B cell (primary cell): ENCODE measurements at regions not wholly inside any gene's neighbourhood (a gene's known extent, or its start where the extent isn't known, plus 50 kb on each side); places are given as distances from the start of the nearest gene placed in this dataset.

ENCODE experiments used
- ATAC-seq: fragments of 200-7000 bp; cut with Tn5 transposase; one replicate; pipeline ENCODE4 v1.10.0; 2021; ENCODE audit warnings: low read depth, mild to moderate bottlenecking, moderate number of reproducible peaks, moderate library complexity
- CTCF ChIA-PET: fragments of 350-600 bp; sonication (Branson Sonifier 250); formaldehyde crosslinking; loops from one replicate; lab custom pipeline; 2021; ENCODE audit warnings: antibody characterized with exemption, inconsistent platforms; lab: Charles Lee
- POLR2A ChIA-PET: fragments of 350-600 bp; sonication (Branson Sonifier 250); formaldehyde crosslinking; loops from one replicate; lab custom pipeline; 2021; ENCODE audit warnings: antibody characterized with exemption; lab: Charles Lee
- DNase-seq: peaks from one replicate; pipeline ENCODE4 v3.0.0; 2013
- H2AFZ ChIP-seq: 2 replicates; pipeline ENCODE4 v1.6.1; 2012; ENCODE audit warnings: mild to moderate bottlenecking, low read depth, low read length; ENCODE audit not compliant: insufficient read depth, poor library complexity, severe bottlenecking
- H3K27ac ChIP-seq, 2 donors: 1 replicate in 1 of 2; 2 replicates in 1 of 2; pipeline ENCODE4 v1.5.1; 2012 to 2013; ENCODE audit warnings: low read length in 2 of 2, mild to moderate bottlenecking in 2 of 2, moderate library complexity in 1 of 2
- H3K27me3 ChIP-seq, 4 experiments: fragments of 200-600 bp in 1 of 4; sonication (generic) in 1 of 4; replicated peaks in 1 of 4; 1 replicate in 2 of 4; 2 replicates in 2 of 4; pipeline versions ENCODE4 v1.6.1 to v1.7.0; 2013 to 2016; ENCODE audit warnings: low read length in 3 of 4, mild to moderate bottlenecking in 2 of 4, mixed read lengths in 1 of 4, moderate library complexity in 1 of 4; ENCODE audit not compliant: insufficient read depth in 4 of 4, control insufficient read depth in 3 of 4; ENCODE audit errors: control extremely low read depth in 1 of 4
- H3K36me3 ChIP-seq, 2 experiments: replicated peaks in 1 of 2; 1 replicate in 1 of 2; 2 replicates in 1 of 2; pipeline versions ENCODE4 v1.6.1 to v1.7.1; 2013; ENCODE audit warnings: low read length in 1 of 2; ENCODE audit not compliant: insufficient read depth in 2 of 2, control insufficient read depth in 1 of 2; ENCODE audit errors: control extremely low read depth in 1 of 2, extremely low read depth in 1 of 2
- H3K4me1 ChIP-seq, 2 donors: fragments of 200-600 bp in 1 of 2; sonication (generic) in 1 of 2; 1 replicate in 1 of 2; 2 replicates in 1 of 2; pipeline versions ENCODE4 v1.5.1 to v1.6.1; 2013 to 2017; ENCODE audit warnings: low read length in 2 of 2; ENCODE audit not compliant: control insufficient read depth in 2 of 2, insufficient read depth in 2 of 2
- H3K4me2 ChIP-seq: replicated peaks from 2 replicates; pipeline ENCODE3; 2012; ENCODE audit warnings: mild to moderate bottlenecking, low read depth, low read length; ENCODE audit not compliant: poor library complexity, severe bottlenecking
- H3K4me3 ChIP-seq, 5 experiments: fragments of 200-600 bp in 1 of 5; sonication (generic) in 1 of 5; 1 replicate in 3 of 5; 2 replicates in 2 of 5; pipeline versions ENCODE4 v1.5.1 to v1.7.0; 2011 to 2016; ENCODE audit warnings: low read length in 4 of 5, mild to moderate bottlenecking in 4 of 5, low read depth in 2 of 5, control low read depth in 1 of 5, moderate library complexity in 1 of 5; ENCODE audit not compliant: insufficient read depth in 1 of 5; ENCODE audit errors: control extremely low read depth in 1 of 5, extremely low read depth in 1 of 5
- H3K79me2 ChIP-seq: fragments of 200-600 bp; sonication (generic); one replicate; pipeline ENCODE4 v1.6.0; 2016; ENCODE audit warnings: low read length; ENCODE audit not compliant: control insufficient read depth, insufficient read depth
- H3K9ac ChIP-seq: fragments of 200-600 bp; sonication (generic); 2 replicates; pipeline ENCODE4 v1.6.1; 2017; ENCODE audit warnings: mild to moderate bottlenecking, low read length, moderate library complexity
- H3K9me3 ChIP-seq, 3 donors: one replicate each; pipeline versions ENCODE4 v1.6.1 to v1.7.1; 2013; ENCODE audit warnings: low read length in 2 of 3; ENCODE audit not compliant: control insufficient read depth in 2 of 3, insufficient read depth in 1 of 3; ENCODE audit errors: control extremely low read depth in 1 of 3
- H4K20me1 ChIP-seq: 2 replicates; pipeline ENCODE4 v1.6.0; 2012; ENCODE audit warnings: mild to moderate bottlenecking, low read length; ENCODE audit not compliant: insufficient read depth, control insufficient read depth, poor library complexity, severe bottlenecking
- H3K27ac Mint-ChIP-seq: one replicate; pipeline ENCODE4 v1.8.0; 2021; ENCODE audit warnings: mixed read lengths
- H3K27me3 Mint-ChIP-seq: one replicate; pipeline ENCODE4 v1.8.0; 2021; ENCODE audit warnings: mixed read lengths
- H3K4me1 Mint-ChIP-seq: one replicate; pipeline ENCODE4 v1.8.0; 2021; ENCODE audit warnings: mixed read lengths
- H3K4me3 Mint-ChIP-seq: one replicate; pipeline ENCODE4 v1.8.0; 2021; ENCODE audit warnings: mixed read lengths
- H3K9me3 Mint-ChIP-seq: one replicate; pipeline ENCODE4 v1.8.0; 2022; ENCODE audit warnings: mixed read lengths; ENCODE audit not compliant: insufficient read depth
- CTCF ChIP-seq: fragments of 200-600 bp; IDR thresholded peaks from one replicate; pipeline ENCODE4 v1.8.0; 2022; ENCODE audit warnings: antibody characterized with exemption, mild to moderate bottlenecking
- EZH2 ChIP-seq: IDR thresholded peaks from 2 replicates; pipeline ENCODE4 v1.6.1; 2012; ENCODE audit warnings: borderline replicate concordance, low read depth, mild to moderate bottlenecking, moderate library complexity, low read length; ENCODE audit not compliant: insufficient read depth, poor library complexity, severe bottlenecking
- whole genome bisulfite sequencing: methylation state at CpG from one replicate; pipeline ENCODE4 v1.1.5; 2013; ENCODE audit warnings: missing lambda C conversion rate; ENCODE audit not compliant: insufficient coverage; 5-methylcytosine and 5-hydroxymethylcytosine counted together
- intact Hi-C: fragments of 100-400 bp; cut with micrococcal nuclease; formaldehyde crosslinking; loops from one replicate; pipeline ENCODE4 v1.10.0; 2022

GRCh38 chr6:109263873-109264700 is 118.2 kb downstream of the CD164 start:
- no peak overlapping the region for H3K9ac ChIP-seq
- WGBS = 71% methylated on average over 2 of the region's 3 CpGs
- no peak overlapping the region for H3K4me3 ChIP-seq
- H3K79me2 ChIP-seq = no peaks in the 10 kb centered on the region
- ATAC-seq (no peak), DNase-seq (no peak)
- ChIA-PET POLR2A (no interaction called here), CTCF (no interaction called here)
- Mint-ChIP-seq H3K9me3 (peaks cover 6% of the 10 kb centered on the region), H3K27me3 (no peaks in the 10 kb centered on the region), H3K4me3 (no peak overlapping the region), H3K27ac (no peak overlapping the region), H3K4me1 (no peaks in the 10 kb centered on the region)
- H3K4me2 ChIP-seq = no peak overlapping the region
- H3K4me1 ChIP-seq = no peaks in the 10 kb centered on the region
- H4K20me1 ChIP-seq = no peaks in the 10 kb centered on the region
- TF ChIP-seq CTCF = no peak
- no peak for TF ChIP-seq EZH2
- intact Hi-C loops = no loop called here
- H3K27me3 ChIP-seq = no peaks in the 10 kb centered on the region
- no peak overlapping the region for H2AFZ ChIP-seq
- H3K36me3 ChIP-seq = no peaks in the 10 kb centered on the region
- no peak overlapping the region for H3K27ac ChIP-seq
- H3K9me3 ChIP-seq = peaks cover under 1 to 6% (median 5%) of the 10 kb centered on the region in 3 donors

GRCh38 chr6:109262261-109262660 is 120.0 kb downstream of the CD164 start:
- Mint-ChIP-seq H3K27me3 (no peaks in the 10 kb centered on the region), H3K27ac (no peak overlapping the region), H3K4me1 (no peaks in the 10 kb centered on the region), H3K4me3 (no peak overlapping the region), H3K9me3 (peaks cover 2% of the 10 kb centered on the region)
- no peak overlapping the region for H3K4me2 ChIP-seq
- intact Hi-C loops = no loop called here
- DNase-seq (no peak), ATAC-seq (no peak)
- H3K27ac ChIP-seq = no peak overlapping the region
- no peaks in the 10 kb centered on the region for H3K36me3 ChIP-seq
- POLR2A ChIA-PET = no interaction called here
- no peaks in the 10 kb centered on the region for H3K27me3 ChIP-seq
- H3K9me3 ChIP-seq = no peaks in the 10 kb centered on the region
- no peak overlapping the region for H2AFZ ChIP-seq
- WGBS = 87% methylated on average over 5 of the region's 7 CpGs
- H3K9ac ChIP-seq = no peak overlapping the region
- no peaks in the 10 kb centered on the region for H3K4me1 ChIP-seq
- TF ChIP-seq EZH2 (no peak), CTCF (no peak)
- H4K20me1 ChIP-seq = no peaks in the 10 kb centered on the region
- no peak overlapping the region for H3K4me3 ChIP-seq
- no peaks in the 10 kb centered on the region for H3K79me2 ChIP-seq
- CTCF ChIA-PET = no interaction called here
